Esophagus squamous epithelium (tissue), 5 donors: ENCODE measurements at regions not wholly inside any gene's neighbourhood (a gene's known extent, or its start where the extent isn't known, plus 50 kb on each side); places are given as distances from the start of the nearest gene placed in this dataset.

Experiments
- DNase-seq: peaks from one replicate; lab custom pipeline; 2025; lab: John Stamatoyannopoulos, UW
- H3K27ac ChIP-seq, 4 donors: fragments of 200-600 bp; sonication (generic); one replicate each; pipeline ENCODE4 v1.5.1; 2016 to 2019; ENCODE audit warnings: mild to moderate bottlenecking in 1 of 4
- H3K27me3 ChIP-seq, 4 donors: fragments of 200-600 bp; sonication (generic); 1 replicate in 3 of 4; 2 replicates in 1 of 4; pipeline versions ENCODE4 v1.5.1 to v1.6.0; 2017 to 2021; ENCODE audit warnings: antibody characterized with exemption in 1 of 4
- H3K36me3 ChIP-seq, 3 donors: fragments of 200-600 bp; sonication (generic); one replicate each; pipeline ENCODE4 v1.5.1; 2016 to 2019
- H3K4me1 ChIP-seq, 3 donors: fragments of 200-600 bp; sonication (generic); one replicate each; pipeline ENCODE4 v1.5.1; 2017 to 2019
- H3K4me3 ChIP-seq, 4 donors: fragments of 200-600 bp; sonication (generic); 1 replicate in 3 of 4; 2 replicates in 1 of 4; pipeline ENCODE4 v1.5.1; 2016 to 2019; ENCODE audit warnings: mild to moderate bottlenecking in 2 of 4, moderate library complexity in 1 of 4
- H3K9me3 ChIP-seq, 3 donors: fragments of 200-600 bp; sonication (generic); one replicate each; pipeline ENCODE4 v1.5.1; 2016 to 2019
- POLR2A ChIP-seq, 4 donors: fragments of 450-650 bp; IDR thresholded peaks; one replicate each; pipeline ENCODE4 v1.6.1; 2017; ENCODE audit warnings: antibody characterized with exemption in 4 of 4, mild to moderate bottlenecking in 4 of 4, moderate library complexity in 3 of 4
- WGBS, 2 donors: methylation state at CpG; one replicate each; pipeline ENCODE4 v1.1.5; 2018; 5-methylcytosine and 5-hydroxymethylcytosine counted together
- intact Hi-C: fragments of 100-400 bp; cut with DNase I; formaldehyde crosslinking; loops from one replicate; pipeline ENCODE4 v1.15.0; 2022
- TF ChIP-seq, protein P1 (sequence below), 6 experiments: fragments of 450-650 bp in 4 of 6; fragments of 200-600 bp in 2 of 6; sonication (generic) in 2 of 6; IDR thresholded peaks; one replicate each; pipeline ENCODE4 v1.5.1; 2016 to 2019; ENCODE audit warnings: antibody characterized with exemption in 6 of 6, mild to moderate bottlenecking in 4 of 6, moderate library complexity in 4 of 6
- donor health status: DM: yes; HTN: yes; CAD: no.

- Histone ChIP-seq H3K4me1 (no peaks in the 10 kb centered on the region), H3K4me3 (no peak overlapping the region), H3K27ac (no peak overlapping the region), H3K27me3 (no peaks in the 10 kb centered on the region), H3K36me3 (no peaks in the 10 kb centered on the region), H3K9me3 (peaks cover 0 to 18% (median 5%) of the 10 kb centered on the region in 3 donors)
- no peak for DNase-seq
- TF ChIP-seq, protein P1, sequence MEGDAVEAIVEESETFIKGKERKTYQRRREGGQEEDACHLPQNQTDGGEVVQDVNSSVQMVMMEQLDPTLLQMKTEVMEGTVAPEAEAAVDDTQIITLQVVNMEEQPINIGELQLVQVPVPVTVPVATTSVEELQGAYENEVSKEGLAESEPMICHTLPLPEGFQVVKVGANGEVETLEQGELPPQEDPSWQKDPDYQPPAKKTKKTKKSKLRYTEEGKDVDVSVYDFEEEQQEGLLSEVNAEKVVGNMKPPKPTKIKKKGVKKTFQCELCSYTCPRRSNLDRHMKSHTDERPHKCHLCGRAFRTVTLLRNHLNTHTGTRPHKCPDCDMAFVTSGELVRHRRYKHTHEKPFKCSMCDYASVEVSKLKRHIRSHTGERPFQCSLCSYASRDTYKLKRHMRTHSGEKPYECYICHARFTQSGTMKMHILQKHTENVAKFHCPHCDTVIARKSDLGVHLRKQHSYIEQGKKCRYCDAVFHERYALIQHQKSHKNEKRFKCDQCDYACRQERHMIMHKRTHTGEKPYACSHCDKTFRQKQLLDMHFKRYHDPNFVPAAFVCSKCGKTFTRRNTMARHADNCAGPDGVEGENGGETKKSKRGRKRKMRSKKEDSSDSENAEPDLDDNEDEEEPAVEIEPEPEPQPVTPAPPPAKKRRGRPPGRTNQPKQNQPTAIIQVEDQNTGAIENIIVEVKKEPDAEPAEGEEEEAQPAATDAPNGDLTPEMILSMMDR (IDR thresholded peaks at IDR 0.05): no peak
- TF ChIP-seq POLR2A (IDR thresholded peaks at IDR 0.05): no peak
- intact Hi-C loops: no loop called here
- WGBS, 2 donors: 82 to 89% methylated on average over 12 to 13 of the region's 13 CpGs
Observed at GRCh38 chr5:28850320-28850921, 1812.0 kb upstream of the CDH9 start.

- Histone ChIP-seq H3K4me3 (no peak overlapping the region), H3K27me3 (no peaks in the 10 kb centered on the region), H3K4me1 (no peaks in the 10 kb centered on the region), H3K9me3 (peaks cover 0 to 15% (median 0%) of the 10 kb centered on the region in 3 donors), H3K36me3 (no peaks in the 10 kb centered on the region), H3K27ac (no peak overlapping the region)
- 74 to 76% methylated on average over 4 of the region's 4 CpGs for WGBS, 2 donors
- no peak for DNase-seq
- TF ChIP-seq, protein P1 (IDR thresholded peaks at IDR 0.05): no peak
- no peak for TF ChIP-seq POLR2A (IDR thresholded peaks at IDR 0.05)
- intact Hi-C loops: no loop called here
Observed at GRCh38 chr5:28831042-28831441, 1792.7 kb upstream of the CDH9 start.

GRCh38 chr5:28823231-28823630 is 1784.8 kb upstream of the CDH9 start:
- TF ChIP-seq, protein P1 (IDR thresholded peaks at IDR 0.05): no peak
- Histone ChIP-seq H3K4me3 (no peak overlapping the region), H3K36me3 (no peaks in the 10 kb centered on the region), H3K4me1 (no peaks in the 10 kb centered on the region), H3K27ac (no peak overlapping the region), H3K9me3 (peaks cover 0 to 9% (median 5%) of the 10 kb centered on the region in 3 donors), H3K27me3 (no peaks in the 10 kb centered on the region)
- DNase-seq: no peak
- WGBS, 2 donors: no CpG with 5 or more reads among the region's 1 CpG
- intact Hi-C loops: no loop called here

- intact Hi-C loops: no loop called here
- Histone ChIP-seq H3K4me1 (no peaks in the 10 kb centered on the region), H3K9me3 (peaks cover 0 to 9% (median 5%) of the 10 kb centered on the region in 3 donors), H3K27me3 (no peaks in the 10 kb centered on the region), H3K36me3 (no peaks in the 10 kb centered on the region), H3K27ac (no peak overlapping the region), H3K4me3 (no peak overlapping the region)
- 20 to 28% methylated on average over 2 of the region's 2 CpGs for WGBS, 2 donors
- TF ChIP-seq, protein P1 (IDR thresholded peaks at IDR 0.05): no peak
- TF ChIP-seq POLR2A (IDR thresholded peaks at IDR 0.05): no peak
- no peak for DNase-seq
Observed at GRCh38 chr5:28822071-28822470, 1783.7 kb upstream of the CDH9 start.

- no peaks in the 10 kb centered on the region for H3K4me1 ChIP-seq
- 79 to 81% methylated on average over 4 of the region's 4 CpGs for WGBS, 2 donors
- intact Hi-C loops: no loop called here
- H3K27ac ChIP-seq: no peak overlapping the region
- DNase-seq: no peak
- H3K9me3 ChIP-seq: peaks cover 0 to 22% (median 0%) of the 10 kb centered on the region in 3 donors
- TF ChIP-seq, protein P1 (IDR thresholded peaks at IDR 0.05): no peak
- no peak for TF ChIP-seq POLR2A (IDR thresholded peaks at IDR 0.05)
- no peaks in the 10 kb centered on the region for H3K36me3 ChIP-seq
- no peaks in the 10 kb centered on the region for H3K27me3 ChIP-seq
- H3K4me3 ChIP-seq: no peak overlapping the region
Observed at GRCh38 chr5:28810751-28811136, 1772.4 kb upstream of the CDH9 start.
